Heart right ventricle (tissue), 16 donors: ENCODE measurements at regions not wholly inside any gene's neighbourhood (a gene's known extent, or its start where the extent isn't known, plus 50 kb on each side); places are given as distances from the start of the nearest gene placed in this dataset.

Experiments used
- ATAC-seq, 8 donors: fragments of 200-7000 bp; cut with Tn5 transposase; one replicate each; pipeline ENCODE4 v1.9.1; 2020; ENCODE audit warnings: mild to moderate bottlenecking in 8 of 8, moderate library complexity in 8 of 8, moderate number of reproducible peaks in 1 of 8
- DNase-seq, 2 donors: peaks; one replicate each; pipeline ENCODE4 v3.0.0-alpha.2; 2020
- H3K27ac ChIP-seq, 10 donors: fragments of 200-600 bp; sonication (generic) in 2 of 10; one replicate each; pipeline versions ENCODE4 v1.5.0 to v1.8.0; 2020 to 2022; ENCODE audit warnings: mild to moderate bottlenecking in 3 of 10
- H3K27me3 ChIP-seq, 7 donors: fragments of 200-600 bp; one replicate each; pipeline ENCODE4 v1.8.0; 2021 to 2022; ENCODE audit warnings: mild to moderate bottlenecking in 2 of 7
- H3K36me3 ChIP-seq, 9 donors: fragments of 200-600 bp; sonication (generic) in 1 of 9; one replicate each; pipeline versions ENCODE4 v1.5.0 to v1.8.0; 2020 to 2022; ENCODE audit warnings: mild to moderate bottlenecking in 2 of 9
- H3K4me1 ChIP-seq, 9 donors: fragments of 200-600 bp; sonication (generic) in 1 of 9; one replicate each; pipeline versions ENCODE4 v1.5.0 to v1.8.0; 2020 to 2022; ENCODE audit warnings: mild to moderate bottlenecking in 4 of 9
- H3K4me3 ChIP-seq, 10 donors: fragments of 200-600 bp; sonication (generic) in 2 of 10; one replicate each; pipeline versions ENCODE4 v1.5.0 to v1.8.0; 2020 to 2022; ENCODE audit warnings: mild to moderate bottlenecking in 7 of 10, moderate library complexity in 2 of 10
- H3K9me3 ChIP-seq, 11 donors: fragments of 200-600 bp in 10 of 11; sonication (generic) in 2 of 11; one replicate each; pipeline versions ENCODE4 v1.5.0 to v1.8.0; 2013 to 2022; ENCODE audit warnings: mild to moderate bottlenecking in 2 of 11, control low read depth in 1 of 11, moderate library complexity in 1 of 11
- CTCF ChIP-seq, 9 donors: fragments of 200-600 bp; sonication (generic) in 2 of 9; IDR thresholded peaks; one replicate each; pipeline versions ENCODE4 v1.5.0 to v1.8.0; 2021 to 2022; ENCODE audit warnings: antibody characterized with exemption in 9 of 9, mild to moderate bottlenecking in 5 of 9, moderate library complexity in 1 of 9
- WGBS, 2 donors: extraction: QIAGEN DNeasy Blood & Tissue Kit; methylation state at CpG; one replicate each; pipeline ENCODE4 v1.1.7; 2013; ENCODE audit warnings: inconsistent platforms in 1 of 2; 5-methylcytosine and 5-hydroxymethylcytosine counted together
- intact Hi-C, 10 donors: fragments of 100-400 bp; cut with DNase I; formaldehyde crosslinking; loops; one replicate each; pipeline versions ENCODE4 v1.11.1 to v1.14.2; 2022
- donor health status: Arrhythmogenic right ventricular cardiomyopathy.
- donor health status: ischemic (EF 13 %, LVEDD 7.1; RV severe dilation, severe dysfunction).
- donor health status: healthy with polysubstance abuse.
- donor health status: DM: no; HTN: yes; CAD: no.
- donor health status: DM: no; HTN: no; CAD: no.
- donor health status: ischemic (EF 25% LVEDD 6.9; RV normal size, moderate dysfunction).
- donor health status: ischemic (EF 25% LVEDD 5.7; RV mildly dilated, moderate dysfunction).
- donor health status: healthy.
- donor health status: DM: yes; HTN: yes; CAD: no.
- donor health status: Ischemic cardiomyopathy.
- donor health status: ischemic (EF 35%, LVEDD 5.7; RV mildly dilated, moderate dysfunction).
- donor health status: nonischemic (EF 11% LVEDD 7.7; RV severe dilation, severe dysfunction).
- donor health status: DM: yes; HTN: yes; CAD: no.
- donor health status: PGD.
- donor health status: ischemic (EF 29% LVEDD 5.4; RV normal size, mild dysfunction).
- donor health status: nonischemic (EF 23%, LVEDD 6.1; RV moderate dilation, normal function).

GRCh38 chr1:221363039-221363438, 378.9 kb downstream of the DUSP10 start:
- Histone ChIP-seq H3K9me3 (peaks cover 0 to 4% (median 0%) of the 10 kb centered on the region in 11 donors), H3K4me3 (no peak overlapping the region), H3K27me3 (no peaks in the 10 kb centered on the region), H3K4me1 (peaks cover 0 to 6% (median 0%) of the 10 kb centered on the region in 9 donors), H3K36me3 (no peaks in the 10 kb centered on the region), H3K27ac (no peak overlapping the region)
- ATAC-seq: no peak
- WGBS, 2 donors: 75 to 79% methylated on average over 2 of the region's 2 CpGs
- no peak for TF ChIP-seq CTCF (IDR thresholded peaks at IDR 0.05)
- no peak for DNase-seq
- intact Hi-C loops: no loop called here

GRCh38 chr1:221366495-221367110, 375.3 kb downstream of the DUSP10 start:
- Histone ChIP-seq H3K4me3 (no peak overlapping the region), H3K27ac (no peak overlapping the region), H3K36me3 (no peaks in the 10 kb centered on the region), H3K9me3 (peaks cover 0 to 13% (median 0%) of the 10 kb centered on the region in 11 donors), H3K4me1 (peaks cover 0 to 6% (median 0%) of the 10 kb centered on the region in 9 donors), H3K27me3 (no peaks in the 10 kb centered on the region)
- no peak for TF ChIP-seq CTCF (IDR thresholded peaks at IDR 0.05)
- intact Hi-C loops: no loop called here
- 71 to 77% methylated on average over 3 of the region's 3 CpGs for WGBS, 2 donors
- no peak for DNase-seq
- ATAC-seq: no peak

GRCh38 chr1:221371705-221372104, 370.2 kb downstream of the DUSP10 start:
- Histone ChIP-seq H3K27me3 (no peaks in the 10 kb centered on the region), H3K36me3 (no peaks in the 10 kb centered on the region), H3K4me1 (no peaks in the 10 kb centered on the region), H3K4me3 (no peak overlapping the region), H3K27ac (no peak overlapping the region), H3K9me3 (peaks cover 0 to 13% (median 0%) of the 10 kb centered on the region in 11 donors)
- intact Hi-C loops: no loop called here
- 64 to 66% methylated on average over 3 of the region's 3 CpGs for WGBS, 2 donors
- TF ChIP-seq CTCF (IDR thresholded peaks at IDR 0.05): no peak
- no peak for DNase-seq
- no peak for ATAC-seq

- no peak overlapping the region for H3K4me3 ChIP-seq
- H3K4me1 ChIP-seq: no peaks in the 10 kb centered on the region
- H3K9me3 ChIP-seq: peaks cover 0 to 3% (median 0%) of the 10 kb centered on the region in 11 donors
- 95 to 96% methylated on average over 1 of the region's 1 CpG for WGBS, 2 donors
- no peak for ATAC-seq
- H3K27me3 ChIP-seq: no peaks in the 10 kb centered on the region
- TF ChIP-seq CTCF (IDR thresholded peaks at IDR 0.05): no peak
- H3K36me3 ChIP-seq: no peaks in the 10 kb centered on the region
- no peak for DNase-seq
- intact Hi-C loops: no loop called here
- H3K27ac ChIP-seq: no peak overlapping the region
Observed at GRCh38 chr1:221373795-221374194, 368.1 kb downstream of the DUSP10 start.
